ENCODE measurements at regions not wholly inside any gene's neighbourhood (a gene's known extent, or its start where the extent isn't known, plus 50 kb on each side); places are given as distances from the start of the nearest gene placed in this dataset.

DNA sequence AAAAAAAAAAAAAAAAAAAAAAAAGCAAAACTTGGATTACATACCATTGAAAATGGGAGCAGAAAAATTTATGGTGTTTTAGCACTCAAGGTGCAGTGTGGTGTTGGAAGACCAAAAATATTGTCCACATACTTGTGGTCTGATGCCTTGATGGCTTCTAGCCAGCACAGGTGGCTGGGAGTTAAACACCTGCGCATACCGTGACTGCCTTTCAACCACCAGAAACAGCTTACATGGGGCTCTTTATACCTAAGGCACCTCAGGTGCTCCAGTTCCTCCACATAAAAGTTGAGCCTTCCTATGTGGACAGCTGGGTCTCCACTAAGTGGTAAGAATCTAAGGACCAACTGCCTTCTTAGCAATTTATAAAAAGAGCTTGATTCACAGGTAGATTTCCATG, 802.6 kb upstream of the CELF4 start:
- intact Hi-C loops (cut with micrococcal nuclease): no loop called here
- peaks cover 13% of the 10 kb centered on the region for H3K9me3 Mint-ChIP-seq
- H3K4me1 Mint-ChIP-seq (ENCODE audit: low read depth): peaks cover 16% of the 10 kb centered on the region
- no peak for DNase-seq (ENCODE audit: low spot score)
- no peak overlapping the region for H3K4me3 Mint-ChIP-seq
- H3K36me3 Mint-ChIP-seq (ENCODE audit: low read depth): no peaks in the 10 kb centered on the region
- peaks cover 1% of the 10 kb centered on the region for H3K27me3 Mint-ChIP-seq (ENCODE audit: insufficient read depth)
- no peak overlapping the region for H3K27ac Mint-ChIP-seq

GRCh38 chr18:38367473-38367872, 801.9 kb upstream of the CELF4 start:
- Mint-ChIP-seq H3K36me3 (ENCODE audit: low read depth) (no peaks in the 10 kb centered on the region), H3K4me1 (ENCODE audit: low read depth) (peaks cover 16% of the 10 kb centered on the region), H3K27me3 (ENCODE audit: insufficient read depth) (peaks cover 1% of the 10 kb centered on the region), H3K9me3 (peaks cover 13% of the 10 kb centered on the region), H3K4me3 (no peak overlapping the region), H3K27ac (no peak overlapping the region)
- intact Hi-C loops (cut with micrococcal nuclease): no loop called here
- no peak for DNase-seq (ENCODE audit: low spot score)

- Mint-ChIP-seq H3K27ac (no peak overlapping the region), H3K27me3 (ENCODE audit: insufficient read depth) (no peaks in the 10 kb centered on the region), H3K4me3 (no peak overlapping the region), H3K9me3 (no peaks in the 10 kb centered on the region), H3K36me3 (ENCODE audit: low read depth) (no peaks in the 10 kb centered on the region), H3K4me1 (ENCODE audit: low read depth) (no peaks in the 10 kb centered on the region)
- no peak for DNase-seq (ENCODE audit: low spot score)
- intact Hi-C loops (cut with micrococcal nuclease): no loop called here
These were observed 796.7 kb upstream of the CELF4 start for GRCh38 chr18:38362286-38362792.

DNA sequence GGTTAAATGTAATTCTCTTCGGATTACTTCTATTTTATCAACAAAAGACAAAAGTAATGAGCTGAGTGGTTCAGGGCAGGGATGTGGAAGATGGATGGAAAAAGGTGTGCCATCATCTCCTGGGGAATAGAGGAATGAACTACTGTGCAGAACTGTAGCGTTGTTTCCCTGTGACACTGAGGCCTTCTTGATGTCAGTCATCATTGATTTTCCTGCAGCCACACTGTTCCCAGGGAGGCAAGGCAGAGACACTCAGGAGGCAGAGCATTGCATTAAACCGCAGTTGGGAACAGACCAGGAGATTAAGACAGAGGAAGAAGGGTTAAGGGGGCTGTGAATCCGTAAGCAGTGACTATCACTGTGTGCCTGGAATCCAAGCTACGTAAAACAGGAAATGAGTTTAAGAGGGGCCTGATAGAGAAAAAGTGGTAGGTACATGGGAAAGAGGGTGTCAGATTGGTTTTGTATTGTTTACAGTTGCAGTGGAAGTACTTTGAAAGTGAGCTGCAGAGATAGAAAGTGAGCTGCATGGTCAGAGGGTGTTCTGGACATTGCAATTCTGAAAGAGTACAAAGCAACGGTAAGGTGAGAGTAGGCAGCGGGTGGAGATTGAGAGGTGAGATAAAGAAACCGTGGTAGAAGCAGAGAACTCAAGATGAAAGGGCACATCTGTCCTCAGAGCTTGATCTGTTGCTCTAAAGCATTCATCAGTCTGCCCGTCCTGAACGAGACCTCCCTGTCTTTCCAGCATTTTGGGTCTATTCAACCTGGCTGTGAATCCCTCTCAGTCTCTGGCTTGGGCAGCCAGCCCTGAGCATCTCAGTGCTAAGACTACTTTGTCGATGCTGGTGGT, 793.4 kb upstream of the CELF4 start:
- H3K9me3 Mint-ChIP-seq: no peaks in the 10 kb centered on the region
- H3K36me3 Mint-ChIP-seq (ENCODE audit: low read depth): no peaks in the 10 kb centered on the region
- H3K27me3 Mint-ChIP-seq (ENCODE audit: insufficient read depth): no peaks in the 10 kb centered on the region
- H3K4me3 Mint-ChIP-seq: no peak overlapping the region
- H3K27ac Mint-ChIP-seq: no peak overlapping the region
- no peaks in the 10 kb centered on the region for H3K4me1 Mint-ChIP-seq (ENCODE audit: low read depth)
- DNase-seq (ENCODE audit: low spot score): no peak
- intact Hi-C loops (cut with micrococcal nuclease): no loop called here

DNA sequence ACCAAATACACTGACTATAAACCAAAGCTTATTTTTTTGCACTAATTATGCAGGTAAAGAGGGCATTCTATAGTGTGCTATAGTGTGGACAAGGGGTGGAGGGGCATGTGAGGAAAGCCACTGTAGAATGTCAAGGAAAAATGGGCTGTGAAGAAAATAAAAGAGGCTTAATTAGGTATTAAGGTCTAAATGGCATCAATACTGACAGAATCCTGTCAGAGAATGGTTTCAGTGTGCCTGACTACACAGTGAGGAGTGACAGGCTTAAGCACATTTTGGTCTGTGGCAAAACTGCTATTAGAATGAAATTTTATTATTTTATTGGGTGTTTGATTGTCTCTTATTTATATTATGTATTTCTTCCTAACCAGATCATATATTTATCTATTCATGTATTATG, 787.6 kb upstream of the CELF4 start:
- Mint-ChIP-seq H3K27ac (no peak overlapping the region), H3K27me3 (ENCODE audit: insufficient read depth) (no peaks in the 10 kb centered on the region), H3K4me1 (ENCODE audit: low read depth) (no peaks in the 10 kb centered on the region), H3K4me3 (no peak overlapping the region), H3K9me3 (no peaks in the 10 kb centered on the region), H3K36me3 (ENCODE audit: low read depth) (no peaks in the 10 kb centered on the region)
- DNase-seq (ENCODE audit: low spot score): no peak
- intact Hi-C loops (cut with micrococcal nuclease): no loop called here

- peaks cover 3% of the 10 kb centered on the region for H3K9me3 Mint-ChIP-seq
- no peaks in the 10 kb centered on the region for H3K36me3 Mint-ChIP-seq (ENCODE audit: low read depth)
- intact Hi-C loops (cut with micrococcal nuclease): no loop called here
- H3K4me3 Mint-ChIP-seq: no peak overlapping the region
- no peak overlapping the region for H3K27ac Mint-ChIP-seq
- no peaks in the 10 kb centered on the region for H3K27me3 Mint-ChIP-seq (ENCODE audit: insufficient read depth)
- no peak for DNase-seq (ENCODE audit: low spot score)
- no peaks in the 10 kb centered on the region for H3K4me1 Mint-ChIP-seq (ENCODE audit: low read depth)
These were observed 784.5 kb upstream of the CELF4 start for GRCh38 chr18:38350141-38350540.

DNA sequence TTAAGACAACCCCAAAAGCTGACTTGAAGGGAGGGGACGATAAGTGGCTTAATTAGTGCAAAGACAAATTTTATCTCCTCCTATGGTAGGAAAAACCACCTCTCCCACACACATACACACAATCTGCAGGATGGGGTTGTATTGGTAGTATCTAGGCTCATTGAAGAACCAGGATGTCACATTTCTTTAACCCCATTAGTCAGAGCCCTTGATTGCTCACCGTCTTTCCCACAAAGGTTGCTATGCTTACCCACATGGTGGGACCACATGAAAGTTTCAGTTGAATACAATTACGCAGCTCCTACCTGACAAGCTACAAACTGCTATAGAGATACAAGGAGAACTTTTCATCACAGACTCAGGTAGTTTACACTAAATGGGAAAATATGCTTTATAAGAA, 765.0 kb upstream of the CELF4 start:
- Mint-ChIP-seq H3K27ac (no peak overlapping the region), H3K4me1 (ENCODE audit: low read depth) (no peaks in the 10 kb centered on the region), H3K9me3 (no peaks in the 10 kb centered on the region), H3K27me3 (ENCODE audit: insufficient read depth) (no peaks in the 10 kb centered on the region), H3K4me3 (no peak overlapping the region), H3K36me3 (ENCODE audit: low read depth) (no peaks in the 10 kb centered on the region)
- DNase-seq (ENCODE audit: low spot score): no peak
- intact Hi-C loops (cut with micrococcal nuclease): no loop called here

DNA sequence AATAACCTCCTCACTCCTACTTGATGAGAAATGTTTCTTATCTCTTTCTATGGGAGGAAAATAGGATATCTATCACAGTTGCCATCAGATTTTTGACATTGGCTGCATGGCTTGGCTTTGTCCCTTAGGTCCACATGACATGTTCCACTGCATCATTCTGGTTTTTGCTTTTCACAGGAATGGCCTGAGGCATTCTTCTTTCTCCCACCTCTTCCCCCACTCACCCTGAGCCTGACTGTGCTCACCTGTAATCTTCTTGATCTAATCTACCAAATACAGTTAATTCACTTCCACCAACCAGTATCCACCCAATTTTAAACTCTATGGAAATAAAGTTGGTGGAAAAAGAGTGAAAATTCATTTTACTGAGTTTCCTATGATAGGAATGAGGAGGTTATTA, 763.5 kb upstream of the CELF4 start:
- intact Hi-C loops (cut with micrococcal nuclease): no loop called here
- Mint-ChIP-seq H3K4me3 (no peak overlapping the region), H3K27me3 (ENCODE audit: insufficient read depth) (no peaks in the 10 kb centered on the region), H3K9me3 (no peaks in the 10 kb centered on the region), H3K4me1 (ENCODE audit: low read depth) (no peaks in the 10 kb centered on the region), H3K27ac (no peak overlapping the region), H3K36me3 (ENCODE audit: low read depth) (no peaks in the 10 kb centered on the region)
- no peak for DNase-seq (ENCODE audit: low spot score)

- Mint-ChIP-seq H3K27me3 (ENCODE audit: insufficient read depth) (no peaks in the 10 kb centered on the region), H3K27ac (no peak overlapping the region), H3K9me3 (no peaks in the 10 kb centered on the region), H3K36me3 (ENCODE audit: low read depth) (no peaks in the 10 kb centered on the region), H3K4me1 (ENCODE audit: low read depth) (no peaks in the 10 kb centered on the region), H3K4me3 (no peak overlapping the region)
- intact Hi-C loops (cut with micrococcal nuclease): no loop called here
- DNase-seq (ENCODE audit: low spot score): no peak
These were observed 756.6 kb upstream of the CELF4 start for GRCh38 chr18:38322206-38322605.

- H3K36me3 Mint-ChIP-seq (ENCODE audit: low read depth): no peaks in the 10 kb centered on the region
- DNase-seq (ENCODE audit: low spot score): no peak
- no peaks in the 10 kb centered on the region for H3K27me3 Mint-ChIP-seq (ENCODE audit: insufficient read depth)
- intact Hi-C loops (cut with micrococcal nuclease): no loop called here
- H3K4me1 Mint-ChIP-seq (ENCODE audit: low read depth): no peaks in the 10 kb centered on the region
- no peak overlapping the region for H3K27ac Mint-ChIP-seq
- no peak overlapping the region for H3K4me3 Mint-ChIP-seq
- no peaks in the 10 kb centered on the region for H3K9me3 Mint-ChIP-seq
These were observed 755.7 kb upstream of the CELF4 start for GRCh38 chr18:38321262-38321661.

- Mint-ChIP-seq H3K27ac (no peak overlapping the region), H3K4me3 (no peak overlapping the region), H3K4me1 (ENCODE audit: low read depth) (no peaks in the 10 kb centered on the region), H3K36me3 (ENCODE audit: low read depth) (no peaks in the 10 kb centered on the region), H3K27me3 (ENCODE audit: insufficient read depth) (no peaks in the 10 kb centered on the region), H3K9me3 (no peaks in the 10 kb centered on the region)
- intact Hi-C loops (cut with micrococcal nuclease): no loop called here
- DNase-seq (ENCODE audit: low spot score): no peak
These were observed 752.8 kb upstream of the CELF4 start for GRCh38 chr18:38318416-38318815.

DNA sequence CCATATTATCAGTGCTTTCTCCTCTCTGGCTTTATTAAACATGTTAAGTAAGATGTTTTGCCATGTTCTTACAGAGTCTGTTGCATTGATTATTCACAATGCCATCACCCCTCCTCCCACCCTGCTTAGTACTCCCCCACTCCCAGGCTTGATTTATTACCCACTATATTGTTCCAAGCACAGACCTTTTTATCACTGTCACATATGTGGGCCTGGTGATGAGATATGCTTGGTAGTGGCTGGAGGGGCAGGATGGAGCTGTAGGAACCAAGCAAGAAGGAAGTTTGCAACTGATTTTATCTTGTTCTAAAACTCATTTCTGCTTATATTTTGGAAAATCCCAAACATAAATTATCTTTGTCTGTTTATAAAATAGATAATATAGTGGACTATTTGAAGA, 748.2 kb upstream of the CELF4 start:
- no peak for DNase-seq (ENCODE audit: low spot score)
- intact Hi-C loops (cut with micrococcal nuclease): no loop called here
- Mint-ChIP-seq H3K27me3 (ENCODE audit: insufficient read depth) (no peaks in the 10 kb centered on the region), H3K4me3 (no peak overlapping the region), H3K9me3 (no peaks in the 10 kb centered on the region), H3K36me3 (ENCODE audit: low read depth) (no peaks in the 10 kb centered on the region), H3K4me1 (ENCODE audit: low read depth) (no peaks in the 10 kb centered on the region), H3K27ac (no peak overlapping the region)

GRCh38 chr18:38312532-38312931, 746.9 kb upstream of the CELF4 start:
- H3K9me3 Mint-ChIP-seq: no peaks in the 10 kb centered on the region
- DNase-seq (ENCODE audit: low spot score): no peak
- no peaks in the 10 kb centered on the region for H3K4me1 Mint-ChIP-seq (ENCODE audit: low read depth)
- H3K36me3 Mint-ChIP-seq (ENCODE audit: low read depth): no peaks in the 10 kb centered on the region
- no peak overlapping the region for H3K4me3 Mint-ChIP-seq
- intact Hi-C loops (cut with micrococcal nuclease): no loop called here
- no peaks in the 10 kb centered on the region for H3K27me3 Mint-ChIP-seq (ENCODE audit: insufficient read depth)
- no peak overlapping the region for H3K27ac Mint-ChIP-seq

DNA sequence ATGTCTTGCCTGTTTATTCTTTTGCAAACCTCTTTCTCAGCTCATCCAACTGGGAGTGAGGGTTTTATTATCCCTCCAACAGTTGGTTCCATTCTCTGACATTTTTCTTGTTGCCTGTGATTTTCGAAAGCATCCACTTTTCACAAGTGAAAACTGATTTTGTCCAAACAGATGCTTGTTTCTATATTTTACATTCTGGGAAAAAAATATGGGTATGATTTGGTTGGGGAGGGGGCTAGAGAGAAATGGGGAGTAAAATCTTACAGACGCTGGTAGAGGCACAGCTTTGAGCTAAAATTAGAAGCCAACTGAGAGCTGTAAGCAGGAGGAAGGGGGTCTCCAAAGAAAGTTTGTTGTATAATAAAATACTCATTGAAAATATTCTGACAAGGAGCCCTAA, 745.3 kb upstream of the CELF4 start:
- DNase-seq (ENCODE audit: low spot score): no peak
- Mint-ChIP-seq H3K36me3 (ENCODE audit: low read depth) (no peaks in the 10 kb centered on the region), H3K27me3 (ENCODE audit: insufficient read depth) (no peaks in the 10 kb centered on the region), H3K27ac (no peak overlapping the region), H3K9me3 (no peaks in the 10 kb centered on the region), H3K4me3 (no peak overlapping the region), H3K4me1 (ENCODE audit: low read depth) (no peaks in the 10 kb centered on the region)
- intact Hi-C loops (cut with micrococcal nuclease): no loop called here

Measured in activated T-helper 1 cell treated with anti-CD3 and anti-CD28 coated beads, Interleukin-12 subunit alpha, Interleukin-12 subunit beta, Interleukin-2, Interleukin-4 antibody, amounts not matched to agents 30 ng/mL and 10 ng/mL and 1 ng/mL, durations not matched to agents 14 hours and 24 hours and 36 hours (primary cell).